ENCODE measurements at regions not wholly inside any gene's neighbourhood (a gene's known extent, or its start where the extent isn't known, plus 50 kb on each side); places are given as distances from the start of the nearest gene placed in this dataset.

DNA sequence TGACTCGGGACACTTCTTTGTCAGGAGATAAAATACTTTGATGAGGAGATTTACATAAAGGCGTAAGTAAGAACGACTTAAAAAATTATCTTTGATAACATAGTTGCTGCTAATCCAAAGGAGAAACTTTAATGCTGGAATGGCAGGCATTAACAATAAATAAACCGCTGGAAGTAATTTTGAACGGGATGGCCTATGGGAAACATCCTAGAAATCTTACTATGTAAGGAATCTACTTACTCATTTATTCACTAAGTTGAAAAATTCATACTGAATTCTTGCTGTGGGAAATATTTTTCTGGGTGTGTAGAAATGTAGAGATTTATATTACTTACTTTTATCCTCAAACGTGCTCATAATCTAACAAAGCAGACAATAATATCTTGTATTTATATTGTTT, 425.7 kb upstream of the ZFP42 start:
- no peak for DNase-seq (ENCODE audit: extremely low spot score)
- CTCF ChIA-PET: interaction anchor here (0.7 kb wide), 1 partner anchor 492 kb away, joined by 4 read pairs; no protein-coding TSS in a partner anchor
- TF ChIP-seq CTBP1 (IDR thresholded peaks at IDR 0.05; ENCODE audit: borderline replicate concordance) (no peak), FOXK2 (IDR thresholded peaks at IDR 0.05) (no peak), SP1 (IDR thresholded peaks at IDR 0.05) (no peak), FOXA1 (IDR thresholded peaks at IDR 0.05) (no peak), SUZ12 (IDR thresholded peaks at IDR 0.05) (no peak), FOXM1 (IDR thresholded peaks at IDR 0.05; ENCODE audit: borderline replicate concordance) (no peak), L3MBTL2 (conservative IDR thresholded peaks at IDR 0.05) (no peak), ELF4 (IDR thresholded peaks at IDR 0.05) (no peak), ARNT (IDR thresholded peaks at IDR 0.05) (no peak), LEF1 (IDR thresholded peaks at IDR 0.05; ENCODE audit: borderline replicate concordance) (no peak), BHLHE40 (IDR thresholded peaks at IDR 0.05; ENCODE audit: borderline replicate concordance) (no peak), ZNF384 (IDR thresholded peaks at IDR 0.05) (no peak), HDGF (IDR thresholded peaks at IDR 0.05; ENCODE audit: borderline replicate concordance) (no peak), TARDBP (IDR thresholded peaks at IDR 0.05) (no peak), NFRKB (IDR thresholded peaks at IDR 0.05) (no peak)
- TF ChIP-seq, protein P1, sequence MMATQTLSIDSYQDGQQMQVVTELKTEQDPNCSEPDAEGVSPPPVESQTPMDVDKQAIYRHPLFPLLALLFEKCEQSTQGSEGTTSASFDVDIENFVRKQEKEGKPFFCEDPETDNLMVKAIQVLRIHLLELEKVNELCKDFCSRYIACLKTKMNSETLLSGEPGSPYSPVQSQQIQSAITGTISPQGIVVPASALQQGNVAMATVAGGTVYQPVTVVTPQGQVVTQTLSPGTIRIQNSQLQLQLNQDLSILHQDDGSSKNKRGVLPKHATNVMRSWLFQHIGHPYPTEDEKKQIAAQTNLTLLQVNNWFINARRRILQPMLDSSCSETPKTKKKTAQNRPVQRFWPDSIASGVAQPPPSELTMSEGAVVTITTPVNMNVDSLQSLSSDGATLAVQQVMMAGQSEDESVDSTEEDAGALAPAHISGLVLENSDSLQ (IDR thresholded peaks at IDR 0.05): no peak
- POLR2A ChIA-PET: no interaction called here

DNA sequence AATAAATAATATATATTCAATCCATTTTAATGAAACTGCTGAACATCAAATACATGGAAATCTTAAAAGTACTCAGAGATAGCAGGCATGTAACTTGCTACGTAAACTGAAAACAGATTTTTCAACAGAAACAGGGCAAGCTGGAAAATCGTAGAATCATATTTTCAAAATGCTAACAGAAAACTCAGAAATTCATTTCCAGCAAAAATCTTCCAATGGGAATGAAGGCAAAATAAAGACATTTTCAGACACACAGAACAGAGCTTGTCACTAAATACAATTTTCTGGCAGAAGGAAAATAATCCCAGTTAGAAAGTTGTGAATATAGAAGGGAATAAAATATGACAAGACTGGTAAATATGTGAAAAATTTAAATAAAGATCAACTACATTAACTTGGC, 419.9 kb upstream of the ZFP42 start:
- no peak for DNase-seq (ENCODE audit: extremely low spot score)
- ChIA-PET CTCF (no interaction called here), POLR2A (no interaction called here)
- TF ChIP-seq, protein P1 (IDR thresholded peaks at IDR 0.05): no peak
- TF ChIP-seq FOXA1 (IDR thresholded peaks at IDR 0.05) (no peak), TARDBP (IDR thresholded peaks at IDR 0.05) (no peak), ZNF384 (IDR thresholded peaks at IDR 0.05) (no peak), CTBP1 (IDR thresholded peaks at IDR 0.05; ENCODE audit: borderline replicate concordance) (no peak), ARNT (IDR thresholded peaks at IDR 0.05) (no peak), SUZ12 (IDR thresholded peaks at IDR 0.05) (no peak), NFRKB (IDR thresholded peaks at IDR 0.05) (no peak), FOXM1 (IDR thresholded peaks at IDR 0.05; ENCODE audit: borderline replicate concordance) (no peak), LEF1 (IDR thresholded peaks at IDR 0.05; ENCODE audit: borderline replicate concordance) (no peak), BHLHE40 (IDR thresholded peaks at IDR 0.05; ENCODE audit: borderline replicate concordance) (no peak), HDGF (IDR thresholded peaks at IDR 0.05; ENCODE audit: borderline replicate concordance) (no peak), ELF4 (IDR thresholded peaks at IDR 0.05) (no peak), L3MBTL2 (conservative IDR thresholded peaks at IDR 0.05) (no peak)

DNA sequence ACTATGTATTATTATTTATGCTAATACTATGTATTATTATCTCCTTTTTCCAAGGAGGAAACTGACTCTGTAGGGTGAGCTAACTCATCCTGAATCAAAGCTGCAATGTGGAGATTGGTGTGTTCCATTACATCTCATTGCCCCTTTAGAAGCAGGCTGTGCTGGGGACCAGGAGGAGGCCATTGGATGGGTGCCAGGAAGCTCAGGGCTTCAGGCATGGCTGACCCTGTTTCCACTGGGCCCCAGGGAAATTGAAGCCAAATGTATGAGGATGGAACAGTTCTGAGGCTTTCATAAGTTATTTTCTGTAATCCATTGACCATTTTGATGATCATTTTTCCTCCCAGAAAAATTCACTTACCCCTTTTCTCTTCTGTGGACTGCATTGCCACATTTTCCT, 418.8 kb upstream of the ZFP42 start:
- ChIA-PET POLR2A (no interaction called here), CTCF (no interaction called here)
- no peak for DNase-seq (ENCODE audit: extremely low spot score)
- TF ChIP-seq NFRKB (IDR thresholded peaks at IDR 0.05): no peak
- TF ChIP-seq HDGF (IDR thresholded peaks at IDR 0.05; ENCODE audit: borderline replicate concordance): no peak
- no peak for TF ChIP-seq LEF1 (IDR thresholded peaks at IDR 0.05; ENCODE audit: borderline replicate concordance)
- no peak for TF ChIP-seq FOXK2 (IDR thresholded peaks at IDR 0.05)
- no peak for TF ChIP-seq TARDBP (IDR thresholded peaks at IDR 0.05)
- TF ChIP-seq SP1 (IDR thresholded peaks at IDR 0.05): no peak
- TF ChIP-seq ELF4 (IDR thresholded peaks at IDR 0.05): no peak
- TF ChIP-seq ZNF384 (IDR thresholded peaks at IDR 0.05): no peak

DNA sequence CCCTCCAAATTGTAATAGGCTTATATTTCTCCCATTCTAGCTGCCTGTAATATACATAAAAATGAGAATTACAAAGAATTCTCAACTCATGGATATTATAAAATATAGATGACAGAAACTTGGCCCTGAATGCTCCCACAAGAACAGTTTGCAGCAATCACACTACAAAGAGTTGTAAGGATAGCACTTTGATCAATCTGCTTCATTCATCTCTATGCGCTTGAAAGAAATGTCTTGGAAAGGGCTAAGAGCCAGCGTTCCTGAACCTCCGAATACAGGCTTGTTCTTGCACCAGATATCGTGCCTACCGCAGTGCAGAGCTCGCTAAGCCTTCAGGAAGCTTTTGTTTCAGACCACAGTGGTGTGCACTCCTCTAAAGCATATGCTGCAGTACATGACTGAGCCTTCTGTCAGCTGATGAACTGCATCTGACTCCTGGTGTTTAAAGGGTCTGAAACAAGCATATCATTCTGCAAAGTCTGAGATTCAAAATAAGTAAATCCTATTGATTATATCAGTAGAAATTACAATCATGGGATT, 417.6 kb upstream of the ZFP42 start:
- POLR2A ChIA-PET: no interaction called here
- CTCF ChIA-PET: no interaction called here
- TF ChIP-seq SUZ12 (IDR thresholded peaks at IDR 0.05): no peak
- no peak for TF ChIP-seq L3MBTL2 (conservative IDR thresholded peaks at IDR 0.05)
- no peak for TF ChIP-seq HDGF (IDR thresholded peaks at IDR 0.05; ENCODE audit: borderline replicate concordance)
- TF ChIP-seq LEF1 (IDR thresholded peaks at IDR 0.05; ENCODE audit: borderline replicate concordance): no peak
- TF ChIP-seq FOXK2 (IDR thresholded peaks at IDR 0.05): no peak
- no peak for TF ChIP-seq FOXM1 (IDR thresholded peaks at IDR 0.05; ENCODE audit: borderline replicate concordance)
- no peak for TF ChIP-seq BHLHE40 (IDR thresholded peaks at IDR 0.05; ENCODE audit: borderline replicate concordance)
- TF ChIP-seq ARNT (IDR thresholded peaks at IDR 0.05): no peak
- TF ChIP-seq CTBP1 (IDR thresholded peaks at IDR 0.05; ENCODE audit: borderline replicate concordance): no peak
- no peak for TF ChIP-seq FOXA1 (IDR thresholded peaks at IDR 0.05)
- TF ChIP-seq, protein P1 (IDR thresholded peaks at IDR 0.05): no peak
- TF ChIP-seq NFRKB (IDR thresholded peaks at IDR 0.05): no peak
- no peak for TF ChIP-seq SP1 (IDR thresholded peaks at IDR 0.05)
- no peak for DNase-seq (ENCODE audit: extremely low spot score)

DNA sequence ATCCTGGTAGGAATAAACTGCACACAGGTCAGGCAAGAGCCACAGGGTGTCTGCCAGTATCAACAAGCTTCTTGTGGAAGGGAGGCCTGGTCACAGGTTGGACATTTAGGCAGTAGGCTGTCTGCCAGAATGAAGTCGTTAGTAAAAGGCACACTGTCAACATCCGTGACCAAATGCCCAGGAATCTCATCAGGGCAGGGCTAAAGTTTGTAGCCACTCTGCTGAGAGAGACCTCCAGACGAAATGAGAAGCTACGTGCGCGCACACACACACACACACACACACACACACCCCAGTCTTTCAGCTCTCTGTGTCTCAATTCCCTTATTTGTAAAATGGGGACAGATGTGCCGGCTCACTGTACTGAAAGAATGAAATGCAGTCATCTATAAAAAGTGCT, 408.7 kb upstream of the ZFP42 start:
- no peak for DNase-seq (ENCODE audit: extremely low spot score)
- CTCF ChIA-PET: no interaction called here
- POLR2A ChIA-PET: no interaction called here
- TF ChIP-seq FOXA1 (IDR thresholded peaks at IDR 0.05): no peak
- no peak for TF ChIP-seq ARNT (IDR thresholded peaks at IDR 0.05)
- no peak for TF ChIP-seq TARDBP (IDR thresholded peaks at IDR 0.05)

DNA sequence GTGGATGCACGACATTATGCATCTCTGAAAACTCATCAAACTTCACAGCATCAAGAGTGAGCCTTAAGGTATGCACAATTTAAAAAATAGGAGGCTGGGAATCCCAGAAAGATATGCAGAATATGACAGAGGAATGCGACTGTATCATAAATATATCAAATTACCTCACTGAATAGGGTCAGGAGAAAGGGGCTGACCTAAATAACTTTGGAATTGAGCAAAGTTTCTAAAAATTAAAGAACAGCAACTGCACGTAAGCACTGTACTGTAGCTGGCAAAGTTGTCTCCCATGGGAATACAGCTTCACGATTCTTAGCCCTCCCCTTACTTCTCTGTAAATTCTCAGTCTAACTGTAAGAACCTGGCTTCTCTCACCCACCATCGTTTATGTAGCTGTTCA, 397.4 kb upstream of the ZFP42 start:
- POLR2A ChIA-PET: no interaction called here
- TF ChIP-seq ZNF384 (IDR thresholded peaks at IDR 0.05) (no peak), FOXA1 (IDR thresholded peaks at IDR 0.05) (no peak), FOXM1 (IDR thresholded peaks at IDR 0.05; ENCODE audit: borderline replicate concordance) (no peak), LEF1 (IDR thresholded peaks at IDR 0.05; ENCODE audit: borderline replicate concordance) (no peak), CTBP1 (IDR thresholded peaks at IDR 0.05; ENCODE audit: borderline replicate concordance) (no peak), ARNT (IDR thresholded peaks at IDR 0.05) (no peak), SP1 (IDR thresholded peaks at IDR 0.05) (no peak), NFRKB (IDR thresholded peaks at IDR 0.05) (no peak), TARDBP (IDR thresholded peaks at IDR 0.05) (no peak)
- DNase-seq (ENCODE audit: extremely low spot score): no peak
- CTCF ChIA-PET: no interaction called here
